GM23248 (cell line): ENCODE measurements at regions not wholly inside any gene's neighbourhood (a gene's known extent, or its start where the extent isn't known, plus 50 kb on each side); places are given as distances from the start of the nearest gene placed in this dataset.

Experiments used
- DNase-seq: peaks from one replicate; pipeline ENCODE4 v3.0.0-alpha.2; 2015
- H2AFZ ChIP-seq: fragments of 200-600 bp; sonication (generic); 2 replicates; pipeline ENCODE4 v1.6.1; 2016; ENCODE audit warnings: antibody characterized with exemption
- H3F3A ChIP-seq: fragments of 200-600 bp; sonication (generic); 2 replicates; pipeline ENCODE4 v1.6.1; 2016; ENCODE audit warnings: mild to moderate bottlenecking, antibody characterized with exemption, mixed run types; ENCODE audit not compliant: insufficient read depth
- H3K27ac ChIP-seq: fragments of 200-600 bp; sonication (generic); 2 replicates; pipeline ENCODE4 v1.5.1; 2016; ENCODE audit warnings: mild to moderate bottlenecking
- H3K27me3 ChIP-seq: fragments of 200-600 bp; sonication (generic); replicated peaks from 2 replicates; pipeline ENCODE4 v1.6.1; 2016; ENCODE audit warnings: mild to moderate bottlenecking; ENCODE audit not compliant: insufficient read depth
- H3K36me3 ChIP-seq: fragments of 200-600 bp; sonication (generic); 2 replicates; pipeline ENCODE4 v1.6.1; 2016; ENCODE audit warnings: low read depth, mild to moderate bottlenecking
- H3K4me1 ChIP-seq: fragments of 200-600 bp; sonication (generic); 2 replicates; pipeline ENCODE4 v1.6.1; 2016; ENCODE audit warnings: mild to moderate bottlenecking; ENCODE audit not compliant: insufficient read depth
- H3K4me2 ChIP-seq: fragments of 200-600 bp; sonication (generic); one replicate; pipeline ENCODE4 v1.6.1; 2016; ENCODE audit warnings: mild to moderate bottlenecking; ENCODE audit not compliant: unreplicated experiment
- H3K4me3 ChIP-seq: fragments of 200-600 bp; sonication (generic); 2 replicates; pipeline ENCODE4 v1.5.1; 2016; ENCODE audit warnings: mild to moderate bottlenecking
- H3K79me2 ChIP-seq: fragments of 200-600 bp; sonication (generic); 2 replicates; pipeline ENCODE4 v1.6.1; 2016; ENCODE audit warnings: mild to moderate bottlenecking; ENCODE audit not compliant: insufficient read depth
- H3K9ac ChIP-seq: fragments of 200-600 bp; sonication (generic); 2 replicates; pipeline ENCODE4 v1.6.1; 2016; ENCODE audit warnings: mild to moderate bottlenecking
- H3K9me2 ChIP-seq: fragments of 200-600 bp; sonication (generic); 2 replicates; pipeline ENCODE4 v1.6.1; 2016; ENCODE audit warnings: mixed run types, mild to moderate bottlenecking, moderate library complexity; ENCODE audit not compliant: insufficient read depth
- H3K9me3 ChIP-seq: fragments of 200-600 bp; sonication (generic); one replicate; pipeline ENCODE4 v1.6.1; 2017; ENCODE audit warnings: low read depth
- H4K20me1 ChIP-seq: fragments of 200-600 bp; sonication (generic); 2 replicates; pipeline ENCODE4 v1.6.0; 2016; ENCODE audit not compliant: insufficient read depth
- EZH2 ChIP-seq: fragments of 200-600 bp; sonication (generic); IDR thresholded peaks from 2 replicates; pipeline ENCODE4 v1.6.1; 2018; ENCODE audit warnings: antibody characterized with exemption, mild to moderate bottlenecking; ENCODE audit not compliant: insufficient read depth, poor library complexity, severe bottlenecking
- EZH2phosphoT487 ChIP-seq: fragments of 200-600 bp; sonication (generic); IDR thresholded peaks from 2 replicates; pipeline ENCODE4 v1.6.1; 2018; ENCODE audit warnings: antibody characterized with exemption, moderate library complexity, mild to moderate bottlenecking, low read depth; ENCODE audit not compliant: insufficient read depth
- WGBS, 2 experiments: methylation state at CpG; one replicate each; pipeline ENCODE4 v1.1.6; 2015 to 2017; ENCODE audit warnings: low lambda C conversion rate in 2 of 2, low coverage in 1 of 2; ENCODE audit errors: missing lambda C conversion rate in 2 of 2; 5-methylcytosine and 5-hydroxymethylcytosine counted together
- in situ Hi-C: fragments of 300-500 bp; cut with MboI; formaldehyde crosslinking; loops from 2 replicates; pipeline ENCODE4 v1.15.0; 2020

GRCh38 chr15:92813485-92813884, 86.6 kb upstream of the CHD2 start:
- Histone ChIP-seq H3K79me2 (no peaks in the 10 kb centered on the region), H3K27ac (no peak overlapping the region), H3K9me3 (no peaks in the 10 kb centered on the region), H3K27me3 (no peaks in the 10 kb centered on the region), H3K36me3 (no peaks in the 10 kb centered on the region), H3K9ac (no peak overlapping the region), H3K4me2 (no peak overlapping the region), H4K20me1 (no peaks in the 10 kb centered on the region), H2AFZ (no peak overlapping the region; the same call in 1 of the 2 replicates), H3K4me1 (peaks cover 16% of the 10 kb centered on the region; the same call in 1 of the 2 replicates), H3K4me3 (no peak overlapping the region), H3K9me2 (no peaks in the 10 kb centered on the region), H3F3A (peaks cover 12% of the 10 kb centered on the region; the same call in 1 of the 2 replicates)
- TF ChIP-seq EZH2phosphoT487 (no peak), EZH2 (no peak)
- in situ Hi-C loops, result no loop called here
- DNase-seq, result no peak
- 81 to 84% methylated on average over 4 of the region's 4 CpGs for WGBS, 2 experiments

GRCh38 chr15:92817339-92817886, 82.7 kb upstream of the CHD2 start:
- Histone ChIP-seq H3K9me3 (no peaks in the 10 kb centered on the region), H3K4me3 (no peak overlapping the region), H4K20me1 (no peaks in the 10 kb centered on the region), H3K9ac (no peak overlapping the region), H2AFZ (peak overlapping the region; percentile 44; the same call in 1 of the 2 replicates), H3K79me2 (no peaks in the 10 kb centered on the region), H3K4me1 (peaks cover 29% of the 10 kb centered on the region), H3K36me3 (no peaks in the 10 kb centered on the region), H3K27me3 (no peaks in the 10 kb centered on the region), H3F3A (peaks cover 30% of the 10 kb centered on the region), H3K9me2 (no peaks in the 10 kb centered on the region), H3K27ac (no peak overlapping the region), H3K4me2 (no peak overlapping the region)
- TF ChIP-seq EZH2phosphoT487 (no peak), EZH2 (no peak)
- 89 to 90% methylated on average over 7 of the region's 7 CpGs for WGBS, 2 experiments
- DNase-seq, result no peak
- in situ Hi-C loops, result no loop called here

GRCh38 chr15:92818651-92819277, 81.4 kb upstream of the CHD2 start:
- WGBS, 2 experiments, result 85 to 86% methylated on average over 16 of the region's 16 CpGs
- DNase-seq, result no peak
- in situ Hi-C loops, result no loop called here
- Histone ChIP-seq H3K27ac (peak overlapping the region; percentile 86; the same call in 1 of the 2 replicates), H2AFZ (peak overlapping the region; percentile 99), H3K27me3 (no peaks in the 10 kb centered on the region), H3F3A (peaks cover 36% of the 10 kb centered on the region), H4K20me1 (no peaks in the 10 kb centered on the region), H3K36me3 (no peaks in the 10 kb centered on the region), H3K4me1 (peaks cover 35% of the 10 kb centered on the region), H3K9me2 (no peaks in the 10 kb centered on the region), H3K79me2 (no peaks in the 10 kb centered on the region), H3K4me3 (no peak overlapping the region), H3K9me3 (no peaks in the 10 kb centered on the region), H3K9ac (no peak overlapping the region; the same call in 1 of the 2 replicates), H3K4me2 (peak overlapping the region; percentile 93)
- TF ChIP-seq EZH2 (no peak), EZH2phosphoT487 (no peak)

GRCh38 chr15:92819278-92820235, 80.6 kb upstream of the CHD2 start:
- Histone ChIP-seq H3K27me3 (no peaks in the 10 kb centered on the region), H3K79me2 (no peaks in the 10 kb centered on the region), H3F3A (peaks cover 36% of the 10 kb centered on the region), H3K4me2 (peak overlapping the region; percentile 93), H3K36me3 (no peaks in the 10 kb centered on the region), H3K4me3 (peak overlapping the region; percentile 69), H3K9me2 (no peaks in the 10 kb centered on the region), H3K27ac (peak overlapping the region; percentile 86), H3K9ac (peak overlapping the region; percentile 87), H4K20me1 (no peaks in the 10 kb centered on the region), H3K9me3 (no peaks in the 10 kb centered on the region), H3K4me1 (peaks cover 35% of the 10 kb centered on the region), H2AFZ (peak overlapping the region; percentile 99)
- 21 to 22% methylated on average over 16 of the region's 16 CpGs for WGBS, 2 experiments
- in situ Hi-C loops, result no loop called here
- TF ChIP-seq EZH2phosphoT487 (no peak), EZH2 (no peak)
- peak; percentile 39 for DNase-seq
